Gastrocnemius medialis (tissue), 4 donors: ENCODE measurements at regions not wholly inside any gene's neighbourhood (a gene's known extent, or its start where the extent isn't known, plus 50 kb on each side); places are given as distances from the start of the nearest gene placed in this dataset.

Source experiments
- CTCF ChIP-seq, 5 experiments: fragments of 450-650 bp in 3 of 5; fragments of 200-600 bp in 2 of 5; sonication (generic) in 2 of 5; IDR thresholded peaks in 4 of 5; conservative IDR thresholded peaks in 1 of 5; 1 replicate in 4 of 5; 2 replicates in 1 of 5; pipeline ENCODE4 v1.5.1; 2016 to 2019; ENCODE audit warnings: antibody characterized with exemption in 5 of 5, mild to moderate bottlenecking in 3 of 5, moderate library complexity in 3 of 5
- POLR2A ChIP-seq, 2 donors: fragments of 450-650 bp; IDR thresholded peaks; one replicate each; pipeline ENCODE4 v1.6.1; 2017; ENCODE audit warnings: antibody characterized with exemption in 2 of 2, mild to moderate bottlenecking in 2 of 2, moderate library complexity in 2 of 2

- TF ChIP-seq CTCF (IDR thresholded peaks at IDR 0.05 in 4 of 5, conservative IDR thresholded peaks at IDR 0.05 in 1 of 5): no peak
- TF ChIP-seq POLR2A (IDR thresholded peaks at IDR 0.05): no peak
These were observed 199.8 kb downstream of the SEC16B start for GRCh38 chr1:177770096-177770495.
